ENCODE measurements at regions not wholly inside any gene's neighbourhood (a gene's known extent, or its start where the extent isn't known, plus 50 kb on each side); places are given as distances from the start of the nearest gene placed in this dataset.

DNA sequence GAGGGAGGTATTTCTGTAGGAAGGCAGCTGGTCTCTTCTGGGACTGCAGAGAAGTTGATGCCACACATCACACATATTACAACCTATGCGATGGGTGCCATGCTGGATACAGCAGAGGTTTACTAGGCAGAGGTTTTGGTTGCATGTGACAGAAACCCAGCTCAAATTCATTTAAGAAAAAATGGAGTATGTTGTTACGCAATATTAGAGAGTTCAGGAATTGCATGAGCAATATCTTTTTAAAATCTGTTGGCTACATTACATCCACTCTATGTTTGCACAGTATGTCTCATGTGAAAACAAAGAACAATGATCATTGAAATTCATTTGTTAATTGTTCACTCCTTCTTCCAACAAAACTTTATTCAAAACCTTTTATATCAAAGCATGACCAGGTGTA is 425.2 kb downstream of the RWDD3 start (continued):
- TF ChIP-seq CEBPG (CRISPR knock-in tag; IDR thresholded peaks at IDR 0.05) (no peak), CEBPG (tag; conservative IDR thresholded peaks at IDR 0.05 in 1 of 2, IDR thresholded peaks at IDR 0.05 in 1 of 2) (peak; percentile 24 to 90; a peak in 2 of 4 replicates)
- TF ChIP-seq, protein P1, sequence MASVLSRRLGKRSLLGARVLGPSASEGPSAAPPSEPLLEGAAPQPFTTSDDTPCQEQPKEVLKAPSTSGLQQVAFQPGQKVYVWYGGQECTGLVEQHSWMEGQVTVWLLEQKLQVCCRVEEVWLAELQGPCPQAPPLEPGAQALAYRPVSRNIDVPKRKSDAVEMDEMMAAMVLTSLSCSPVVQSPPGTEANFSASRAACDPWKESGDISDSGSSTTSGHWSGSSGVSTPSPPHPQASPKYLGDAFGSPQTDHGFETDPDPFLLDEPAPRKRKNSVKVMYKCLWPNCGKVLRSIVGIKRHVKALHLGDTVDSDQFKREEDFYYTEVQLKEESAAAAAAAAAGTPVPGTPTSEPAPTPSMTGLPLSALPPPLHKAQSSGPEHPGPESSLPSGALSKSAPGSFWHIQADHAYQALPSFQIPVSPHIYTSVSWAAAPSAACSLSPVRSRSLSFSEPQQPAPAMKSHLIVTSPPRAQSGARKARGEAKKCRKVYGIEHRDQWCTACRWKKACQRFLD (CRISPR knock-in tag; IDR thresholded peaks at IDR 0.05): no peak

DNA sequence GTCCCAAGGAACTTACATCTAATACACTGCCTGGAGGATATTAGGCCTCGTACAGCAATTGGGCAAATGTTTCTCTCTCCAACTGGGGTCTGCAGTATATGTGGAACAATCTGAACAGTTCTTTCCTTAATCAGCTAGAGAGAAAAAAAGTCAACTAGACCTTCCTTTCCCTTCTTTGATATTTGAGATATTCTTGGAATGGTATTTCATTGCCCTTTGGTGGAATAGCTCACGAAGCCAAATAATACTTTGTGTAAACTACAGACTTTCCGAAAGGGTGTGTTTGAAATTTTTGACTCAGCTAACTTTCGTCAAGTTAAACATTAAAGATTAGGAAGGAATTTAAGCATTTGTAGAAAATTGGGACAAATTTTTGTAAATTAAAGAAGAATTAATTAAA is 425.6 kb downstream of the RWDD3 start:
- H4K20me1 ChIP-seq (replicated peaks; ENCODE audit: control insufficient read depth, insufficient read depth, low read length): no peaks in the 10 kb centered on the region
- H3K27me3 ChIP-seq (ENCODE audit: control insufficient read depth in 2 of 2, insufficient read depth in 2 of 2, low read length in 2 of 2): no peaks in the 10 kb centered on the region
- no peak overlapping the region for H2AFZ ChIP-seq (ENCODE audit: low read depth, low read length)
- 0% methylated on average over 4 of the region's 4 CpGs for WGBS (ENCODE audit: insufficient coverage, low coverage, missing lambda C conversion rate)
- H3K79me2 ChIP-seq (ENCODE audit: control insufficient read depth, insufficient read depth, low read length): no peaks in the 10 kb centered on the region
- FAIRE-seq: no peak
- H3K9ac ChIP-seq (ENCODE audit: insufficient read depth in 1 of 2, low read depth in 2 of 2, low read length in 2 of 2): no peak overlapping the region
- no peaks in the 10 kb centered on the region for H3K4me1 ChIP-seq (replicated peaks in 1 of 2; ENCODE audit: control insufficient read depth in 2 of 2, insufficient read depth in 2 of 2, low read length in 2 of 2)
- ChIA-PET POLR2A (no interaction called here), CTCF (ENCODE audit: low intra/inter-chr PET ratio) (no interaction called here)
- no peaks in the 10 kb centered on the region for H3K36me3 ChIP-seq (ENCODE audit: control insufficient read depth, insufficient read depth, low read length)
- no peak overlapping the region for H3K4me2 ChIP-seq (ENCODE audit: insufficient read depth, low read length)
- ATAC-seq: no peak
- no peaks in the 10 kb centered on the region for H3K9me3 ChIP-seq (replicated peaks; ENCODE audit: control insufficient read depth, insufficient read depth, low read depth, low read length)
- intact Hi-C loops (cut with micrococcal nuclease): no loop called here
- BruUV-seq (replicated peaks): no TSS peak
- DNase-seq (ENCODE audit: extremely low read depth in 1 of 4, low spot score in 3 of 4): no peak
- in situ Hi-C loops (cut with MboI): no loop called here
- H3K4me3 ChIP-seq: no peak overlapping the region
- no peaks in the 10 kb centered on the region for H3K9me1 ChIP-seq (ENCODE audit: control insufficient read depth, insufficient read depth, low read length)
- no peak overlapping the region for H3K27ac ChIP-seq (ENCODE audit: extremely low read depth, low read depth, low read length)
- no peak for TF ChIP-seq MXI1 (IDR thresholded peaks at IDR 0.05; ENCODE audit: low read depth, low read length)
- TF ChIP-seq ZNF232 (CRISPR knock-in tag; IDR thresholded peaks at IDR 0.05): no peak
- TF ChIP-seq, protein P2, sequence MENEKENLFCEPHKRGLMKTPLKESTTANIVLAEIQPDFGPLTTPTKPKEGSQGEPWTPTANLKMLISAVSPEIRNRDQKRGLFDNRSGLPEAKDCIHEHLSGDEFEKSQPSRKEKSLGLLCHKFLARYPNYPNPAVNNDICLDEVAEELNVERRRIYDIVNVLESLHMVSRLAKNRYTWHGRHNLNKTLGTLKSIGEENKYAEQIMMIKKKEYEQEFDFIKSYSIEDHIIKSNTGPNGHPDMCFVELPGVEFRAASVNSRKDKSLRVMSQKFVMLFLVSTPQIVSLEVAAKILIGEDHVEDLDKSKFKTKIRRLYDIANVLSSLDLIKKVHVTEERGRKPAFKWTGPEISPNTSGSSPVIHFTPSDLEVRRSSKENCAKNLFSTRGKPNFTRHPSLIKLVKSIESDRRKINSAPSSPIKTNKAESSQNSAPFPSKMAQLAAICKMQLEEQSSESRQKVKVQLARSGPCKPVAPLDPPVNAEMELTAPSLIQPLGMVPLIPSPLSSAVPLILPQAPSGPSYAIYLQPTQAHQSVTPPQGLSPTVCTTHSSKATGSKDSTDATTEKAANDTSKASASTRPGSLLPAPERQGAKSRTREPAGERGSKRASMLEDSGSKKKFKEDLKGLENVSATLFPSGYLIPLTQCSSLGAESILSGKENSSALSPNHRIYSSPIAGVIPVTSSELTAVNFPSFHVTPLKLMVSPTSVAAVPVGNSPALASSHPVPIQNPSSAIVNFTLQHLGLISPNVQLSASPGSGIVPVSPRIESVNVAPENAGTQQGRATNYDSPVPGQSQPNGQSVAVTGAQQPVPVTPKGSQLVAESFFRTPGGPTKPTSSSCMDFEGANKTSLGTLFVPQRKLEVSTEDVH (IDR thresholded peaks at IDR 0.05; ENCODE audit: low read depth, partially characterized antibody): no peak
- no peak for TF ChIP-seq EWSR1 (IDR thresholded peaks at IDR 0.05; ENCODE audit: borderline replicate concordance, low read depth, partially characterized antibody)
- TF ChIP-seq RBM17 (IDR thresholded peaks at IDR 0.05; ENCODE audit: borderline replicate concordance, low read depth, low read length): no peak
- TF ChIP-seq, protein P3, sequence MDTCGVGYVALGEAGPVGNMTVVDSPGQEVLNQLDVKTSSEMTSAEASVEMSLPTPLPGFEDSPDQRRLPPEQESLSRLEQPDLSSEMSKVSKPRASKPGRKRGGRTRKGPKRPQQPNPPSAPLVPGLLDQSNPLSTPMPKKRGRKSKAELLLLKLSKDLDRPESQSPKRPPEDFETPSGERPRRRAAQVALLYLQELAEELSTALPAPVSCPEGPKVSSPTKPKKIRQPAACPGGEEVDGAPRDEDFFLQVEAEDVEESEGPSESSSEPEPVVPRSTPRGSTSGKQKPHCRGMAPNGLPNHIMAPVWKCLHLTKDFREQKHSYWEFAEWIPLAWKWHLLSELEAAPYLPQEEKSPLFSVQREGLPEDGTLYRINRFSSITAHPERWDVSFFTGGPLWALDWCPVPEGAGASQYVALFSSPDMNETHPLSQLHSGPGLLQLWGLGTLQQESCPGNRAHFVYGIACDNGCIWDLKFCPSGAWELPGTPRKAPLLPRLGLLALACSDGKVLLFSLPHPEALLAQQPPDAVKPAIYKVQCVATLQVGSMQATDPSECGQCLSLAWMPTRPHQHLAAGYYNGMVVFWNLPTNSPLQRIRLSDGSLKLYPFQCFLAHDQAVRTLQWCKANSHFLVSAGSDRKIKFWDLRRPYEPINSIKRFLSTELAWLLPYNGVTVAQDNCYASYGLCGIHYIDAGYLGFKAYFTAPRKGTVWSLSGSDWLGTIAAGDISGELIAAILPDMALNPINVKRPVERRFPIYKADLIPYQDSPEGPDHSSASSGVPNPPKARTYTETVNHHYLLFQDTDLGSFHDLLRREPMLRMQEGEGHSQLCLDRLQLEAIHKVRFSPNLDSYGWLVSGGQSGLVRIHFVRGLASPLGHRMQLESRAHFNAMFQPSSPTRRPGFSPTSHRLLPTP (IDR thresholded peaks at IDR 0.05; ENCODE audit: borderline replicate concordance, extremely low read depth, insufficient read length): no peak
- TF ChIP-seq PTRF (tag; IDR thresholded peaks at IDR 0.05): no peak
- TF ChIP-seq, protein P4, sequence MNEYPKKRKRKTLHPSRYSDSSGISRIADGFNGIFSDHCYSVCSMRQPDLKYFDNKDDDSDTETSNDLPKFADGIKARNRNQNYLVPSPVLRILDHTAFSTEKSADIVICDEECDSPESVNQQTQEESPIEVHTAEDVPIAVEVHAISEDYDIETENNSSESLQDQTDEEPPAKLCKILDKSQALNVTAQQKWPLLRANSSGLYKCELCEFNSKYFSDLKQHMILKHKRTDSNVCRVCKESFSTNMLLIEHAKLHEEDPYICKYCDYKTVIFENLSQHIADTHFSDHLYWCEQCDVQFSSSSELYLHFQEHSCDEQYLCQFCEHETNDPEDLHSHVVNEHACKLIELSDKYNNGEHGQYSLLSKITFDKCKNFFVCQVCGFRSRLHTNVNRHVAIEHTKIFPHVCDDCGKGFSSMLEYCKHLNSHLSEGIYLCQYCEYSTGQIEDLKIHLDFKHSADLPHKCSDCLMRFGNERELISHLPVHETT (CRISPR knock-in tag; conservative IDR thresholded peaks at IDR 0.05 in 1 of 2, IDR thresholded peaks at IDR 0.05 in 1 of 2): no peak
